D341Med (cell line): ENCODE measurements at regions not wholly inside any gene's neighbourhood (a gene's known extent, or its start where the extent isn't known, plus 50 kb on each side); places are given as distances from the start of the nearest gene placed in this dataset.
A peak's percentile ranks its signal among the peaks of the same experiment; 100 is the strongest.

Source experiments
- DNase-seq: peaks from one replicate; pipeline ENCODE4 v3.0.0; 2012; ENCODE audit warnings: low spot score

GRCh38 chr4:63799166-63799565 is 610.1 kb downstream of the TECRL start:
- no peak for DNase-seq

GRCh38 chr4:63795301-63795700 is 613.9 kb downstream of the TECRL start:
- DNase-seq, result no peak

- no peak for DNase-seq
Measured at GRCh38 chr4:63790377-63790776, 618.9 kb downstream of the TECRL start.

- no peak for DNase-seq
Measured at GRCh38 chr4:63788271-63788670, 621.0 kb downstream of the TECRL start.

GRCh38 chr4:63787326-63787725 is 621.9 kb downstream of the TECRL start:
- no peak for DNase-seq

GRCh38 chr4:63786171-63786570 is 623.1 kb downstream of the TECRL start:
- DNase-seq, result no peak

- no peak for DNase-seq
Measured at GRCh38 chr4:63784822-63785221, 624.4 kb downstream of the TECRL start.

- DNase-seq, result no peak
Measured at GRCh38 chr4:63777601-63778000, 631.6 kb downstream of the TECRL start.

GRCh38 chr4:63764400-63764799 is 644.9 kb downstream of the TECRL start:
- DNase-seq, result no peak

- DNase-seq, result no peak
Measured at GRCh38 chr4:63757929-63758328, 651.3 kb downstream of the TECRL start.

GRCh38 chr4:63742882-63743281 is 666.4 kb downstream of the TECRL start:
- no peak for DNase-seq

- no peak for DNase-seq
Measured at GRCh38 chr4:63729519-63729918, 679.7 kb downstream of the TECRL start.

- no peak for DNase-seq
Measured at GRCh38 chr4:63728480-63729177, 680.6 kb downstream of the TECRL start.

- peak; percentile 25 for DNase-seq
Measured at GRCh38 chr4:63717384-63717783, 691.9 kb downstream of the TECRL start.

GRCh38 chr4:63708661-63709060 is 700.6 kb downstream of the TECRL start:
- no peak for DNase-seq

GRCh38 chr4:63700569-63700968 is 708.7 kb downstream of the TECRL start:
- no peak for DNase-seq

- DNase-seq, result no peak
Measured at GRCh38 chr4:63693321-63693720, 715.9 kb downstream of the TECRL start.

- no peak for DNase-seq
Measured at GRCh38 chr4:63678358-63678931, 730.8 kb downstream of the TECRL start.

GRCh38 chr4:63670735-63671134 is 738.5 kb downstream of the TECRL start:
- no peak for DNase-seq

- DNase-seq, result no peak
Measured at GRCh38 chr4:63663870-63664269, 745.4 kb downstream of the TECRL start.

- no peak for DNase-seq
Measured at GRCh38 chr4:63644396-63644795, 764.9 kb downstream of the TECRL start.

GRCh38 chr4:63637270-63637669 is 772.0 kb downstream of the TECRL start:
- DNase-seq, result no peak

GRCh38 chr4:63632858-63633257 is 776.4 kb downstream of the TECRL start:
- DNase-seq, result no peak

- DNase-seq, result peak; percentile 73
Measured at GRCh38 chr4:63620271-63620670, 789.0 kb downstream of the TECRL start.
